Common myeloid progenitor, CD34-positive (primary cell): ENCODE measurements at regions not wholly inside any gene's neighbourhood (a gene's known extent, or its start where the extent isn't known, plus 50 kb on each side); places are given as distances from the start of the nearest gene placed in this dataset.
"Not testable (repeated sequence)": the region's sequence is repeated elsewhere in the genome, so short reads cannot be mapped to it uniquely, and the experiment has no call there.

ENCODE experiments used
- CTCF ChIA-PET: fragments of 350-600 bp; sonication (Branson Sonifier 250); formaldehyde crosslinking; loops from one replicate; lab custom pipeline; 2021; ENCODE audit warnings: antibody characterized with exemption; lab: Charles Lee
- POLR2A ChIA-PET: fragments of 350-600 bp; sonication (Branson Sonifier 250); formaldehyde crosslinking; loops from one replicate; lab custom pipeline; 2021; ENCODE audit warnings: antibody characterized with exemption; lab: Charles Lee
- DNase-seq, 3 donors: peaks; one replicate each; pipeline versions ENCODE4 v3.0.0 to v3.0.0-alpha.2; 2013
- H3K27ac ChIP-seq, 2 experiments: 1 replicate in 1 of 2; 2 replicates in 1 of 2; pipeline ENCODE4 v1.7.0; 2013; ENCODE audit warnings: inconsistent platforms in 2 of 2, low read length in 2 of 2, mild to moderate bottlenecking in 2 of 2, low read depth in 1 of 2, moderate library complexity in 1 of 2; ENCODE audit not compliant: severe bottlenecking in 2 of 2, insufficient read depth in 1 of 2, poor library complexity in 1 of 2
- H3K27me3 ChIP-seq, 5 experiments: replicated peaks in 2 of 5; 1 replicate in 3 of 5; 2 replicates in 2 of 5; pipeline versions ENCODE4 v1.6.1 to v1.7.0; 2013; ENCODE audit warnings: low read length in 4 of 5, mild to moderate bottlenecking in 2 of 5, moderate library complexity in 2 of 5, inconsistent platforms in 1 of 5; ENCODE audit not compliant: insufficient read depth in 5 of 5, control insufficient read depth in 4 of 5
- H3K36me3 ChIP-seq, 4 experiments: 1 replicate in 2 of 4; 2 replicates in 2 of 4; pipeline versions ENCODE4 v1.6.1 to v1.7.0; 2013; ENCODE audit warnings: low read length in 3 of 4, control low read depth in 1 of 4, mild to moderate bottlenecking in 1 of 4; ENCODE audit not compliant: control insufficient read depth in 4 of 4, insufficient read depth in 4 of 4
- H3K4me1 ChIP-seq, 4 experiments: 1 replicate in 3 of 4; 2 replicates in 1 of 4; pipeline versions ENCODE4 v1.6.1 to v1.7.1; 2013; ENCODE audit warnings: low read length in 3 of 4, mild to moderate bottlenecking in 3 of 4, control low read depth in 1 of 4, inconsistent platforms in 1 of 4, moderate library complexity in 1 of 4; ENCODE audit not compliant: control insufficient read depth in 4 of 4, insufficient read depth in 4 of 4; ENCODE audit errors: control extremely low read depth in 1 of 4
- H3K4me3 ChIP-seq, 7 experiments: 1 replicate in 4 of 7; 2 replicates in 3 of 7; pipeline versions ENCODE4 v1.5.1 to v1.7.0; 2013; ENCODE audit warnings: mild to moderate bottlenecking in 7 of 7, low read length in 6 of 7, moderate library complexity in 6 of 7, inconsistent platforms in 2 of 7, low read depth in 2 of 7, control low read depth in 1 of 7; ENCODE audit not compliant: insufficient read depth in 4 of 7, control insufficient read depth in 1 of 7; ENCODE audit errors: extremely low read depth in 1 of 7
- H3K9me3 ChIP-seq, 5 experiments: 1 replicate in 4 of 5; 2 replicates in 1 of 5; pipeline versions ENCODE4 v1.6.1 to v1.7.1; 2013; ENCODE audit warnings: low read length in 4 of 5, mild to moderate bottlenecking in 2 of 5, inconsistent platforms in 1 of 5, low read depth in 1 of 5, moderate library complexity in 1 of 5; ENCODE audit not compliant: control insufficient read depth in 4 of 5, insufficient read depth in 2 of 5; ENCODE audit errors: control extremely low read depth in 1 of 5
- WGBS: methylation state at CpG from one replicate; pipeline ENCODE4 v1.1.5; 2013; ENCODE audit not compliant: insufficient coverage; 5-methylcytosine and 5-hydroxymethylcytosine counted together

DNA sequence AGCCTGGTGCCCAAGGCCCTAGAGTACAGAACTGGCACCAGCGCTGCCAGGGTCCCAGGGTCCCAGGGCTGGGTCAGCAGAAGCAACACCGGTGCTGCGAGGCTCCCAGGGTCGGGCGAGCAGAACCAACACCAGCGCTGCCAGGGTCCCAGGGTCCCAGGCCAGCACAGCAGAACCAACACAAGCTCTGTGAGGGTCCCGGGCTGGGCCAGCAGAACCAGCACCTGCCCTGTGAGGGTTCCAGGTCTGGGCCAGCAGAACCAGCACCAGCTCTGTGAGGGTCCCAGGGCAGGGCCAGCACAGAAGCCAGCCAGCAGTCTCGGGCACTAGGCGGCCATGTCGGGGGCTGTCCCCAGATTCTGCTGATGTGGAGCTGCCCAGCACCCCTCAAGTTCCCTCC, 93.1 kb downstream of the GALR1 start:
- WGBS = 83% methylated on average over 7 of the region's 10 CpGs
- Histone ChIP-seq H3K4me1 (no peaks in the 10 kb centered on the region), H3K27ac (no peak overlapping the region), H3K36me3 (no peaks in the 10 kb centered on the region), H3K27me3 (peaks cover 0 to 3% (median 0%) of the 10 kb centered on the region in 5 experiments), H3K4me3 (no peak overlapping the region), H3K9me3 (no peaks in the 10 kb centered on the region)
- CTCF ChIA-PET = no interaction called here
- no peak for DNase-seq
- POLR2A ChIA-PET = no interaction called here

DNA sequence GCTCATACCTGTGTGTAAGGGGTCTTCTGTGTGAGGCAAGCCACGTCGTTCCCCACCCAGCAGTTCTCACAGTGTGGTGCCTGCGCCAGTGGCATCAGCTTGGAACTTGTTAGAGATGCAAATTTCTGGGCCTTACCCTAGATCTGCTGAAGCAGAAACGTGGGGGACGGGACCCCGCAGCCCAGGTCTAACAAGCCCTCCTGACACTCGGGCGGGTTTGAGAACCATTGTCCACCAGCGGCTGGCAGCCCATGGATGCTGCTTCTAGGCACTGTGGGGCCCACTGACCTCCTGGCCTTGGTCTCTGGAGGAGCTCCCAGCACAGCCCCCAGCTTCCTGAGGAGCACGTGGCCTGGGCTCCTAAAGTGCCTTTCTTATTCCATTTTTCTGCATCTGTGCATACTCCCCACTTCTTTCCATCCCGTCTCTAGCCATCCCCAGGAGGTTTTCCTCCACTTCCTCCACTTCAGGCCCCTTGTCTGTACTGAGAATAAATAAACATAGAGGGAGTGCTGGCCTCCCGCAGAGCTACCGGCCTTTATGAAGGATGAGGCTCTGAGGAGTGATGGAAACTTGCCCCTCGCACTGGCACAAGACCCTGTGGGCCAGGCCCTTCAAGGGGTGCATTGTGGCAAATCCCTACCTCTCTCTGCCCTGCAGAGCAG, 94.3 kb downstream of the GALR1 start:
- DNase-seq = no peak
- Histone ChIP-seq H3K36me3 (no peaks in the 10 kb centered on the region), H3K4me1 (no peaks in the 10 kb centered on the region), H3K27ac (no peak overlapping the region), H3K9me3 (no peaks in the 10 kb centered on the region), H3K4me3 (no peak overlapping the region), H3K27me3 (peaks cover 0 to 3% (median 0%) of the 10 kb centered on the region in 5 experiments)
- WGBS = 85% methylated on average over 11 of the region's 14 CpGs
- CTCF ChIA-PET = no interaction called here
- POLR2A ChIA-PET = no interaction called here

DNA sequence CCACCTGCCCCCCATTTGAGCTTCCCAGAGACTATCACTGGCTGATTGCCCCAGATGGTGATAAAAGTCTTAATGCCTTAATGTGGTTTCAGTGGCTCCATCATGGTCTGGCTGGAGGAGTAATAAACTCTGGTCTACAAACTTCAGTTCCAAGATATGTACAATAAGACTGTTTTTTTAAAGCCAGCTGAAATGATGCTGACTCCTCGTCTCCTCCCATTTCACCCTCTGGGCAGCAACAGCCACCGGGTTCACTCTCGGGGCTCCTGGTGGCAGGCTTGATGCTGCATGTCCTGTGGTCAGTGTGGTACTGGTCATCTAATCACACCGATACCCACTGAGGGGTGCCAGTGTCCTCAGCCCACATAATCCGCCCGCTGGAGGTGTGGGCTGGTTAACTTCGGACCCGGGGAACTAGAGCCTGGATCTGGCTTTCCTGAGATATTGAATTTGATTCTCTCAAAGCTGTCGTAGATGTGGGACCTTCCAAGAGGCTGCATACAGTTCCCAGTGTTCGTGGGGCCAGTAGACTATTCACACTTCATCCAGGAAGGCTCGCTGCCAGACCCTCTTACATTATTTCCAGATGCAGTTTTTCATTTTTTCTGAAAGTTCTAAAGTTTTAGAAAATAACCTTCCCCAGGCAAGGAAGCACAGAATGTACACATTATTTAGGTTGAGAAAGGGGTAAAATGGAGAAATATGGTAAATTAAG, 95.3 kb downstream of the GALR1 start:
- Histone ChIP-seq H3K36me3 (no peaks in the 10 kb centered on the region), H3K27ac (no peak overlapping the region), H3K27me3 (peaks cover 0 to 3% (median 0%) of the 10 kb centered on the region in 5 experiments), H3K4me1 (no peaks in the 10 kb centered on the region), H3K4me3 (no peak overlapping the region), H3K9me3 (no peaks in the 10 kb centered on the region)
- 94% methylated on average over 10 of the region's 11 CpGs for WGBS
- CTCF ChIA-PET = no interaction called here
- DNase-seq = no peak
- POLR2A ChIA-PET = no interaction called here

DNA sequence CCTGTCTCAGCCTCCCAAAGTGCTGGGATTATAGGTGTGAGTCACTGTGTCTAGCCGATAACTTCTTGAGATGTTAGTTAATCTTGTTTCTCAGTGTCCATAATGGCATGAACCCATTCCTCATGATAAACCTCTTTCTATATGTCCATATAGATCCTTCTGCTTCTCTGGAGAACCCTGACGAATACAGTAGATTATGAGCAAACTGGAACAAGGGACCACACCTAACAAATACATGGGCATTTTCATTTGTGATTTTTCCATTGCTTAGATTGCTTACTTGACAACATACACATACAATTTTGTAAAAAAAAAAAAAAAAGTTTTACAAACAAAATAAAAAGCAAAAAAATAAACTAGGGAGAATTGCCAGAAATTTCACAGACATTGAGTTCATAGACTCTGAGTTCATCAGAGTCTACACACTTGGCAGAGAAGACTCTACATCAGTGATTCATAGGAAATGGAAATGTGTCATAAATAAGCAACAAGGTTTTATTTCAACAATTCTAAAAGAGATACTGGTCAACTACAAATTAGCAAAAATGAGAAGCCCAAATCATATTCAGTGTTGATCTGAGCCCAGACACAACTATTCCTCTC, 96.7 kb downstream of the GALR1 start:
- POLR2A ChIA-PET = no interaction called here
- CTCF ChIA-PET = no interaction called here
- Histone ChIP-seq H3K36me3 (no peaks in the 10 kb centered on the region), H3K27me3 (peaks cover 0 to 3% (median 0%) of the 10 kb centered on the region in 5 experiments), H3K9me3 (no peaks in the 10 kb centered on the region), H3K27ac (no peak overlapping the region), H3K4me3 (no peak overlapping the region), H3K4me1 (no peaks in the 10 kb centered on the region)
- 100% methylated on average over 1 of the region's 2 CpGs for WGBS
- DNase-seq = no peak

DNA sequence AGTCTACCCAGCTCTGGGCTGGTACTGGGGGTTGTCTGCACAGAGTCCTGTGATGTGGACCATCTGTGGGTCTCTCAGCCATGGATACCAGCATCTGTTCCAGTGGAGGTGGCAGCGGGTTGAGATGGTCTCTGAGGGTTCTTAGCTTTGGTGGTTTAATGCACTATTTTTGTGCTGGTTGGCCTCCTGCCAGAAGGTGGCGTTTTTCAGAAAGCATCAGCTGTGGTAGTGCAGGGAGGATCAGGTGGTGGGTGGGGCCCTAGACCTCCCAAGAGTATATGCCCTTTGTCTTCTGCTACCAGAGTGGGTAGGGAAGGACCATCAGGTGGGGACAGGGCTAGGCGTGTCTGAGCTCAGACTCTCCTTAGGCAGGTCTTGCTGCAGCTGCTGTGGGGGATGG, 103.7 kb downstream of the GALR1 start:
- WGBS = 100% methylated on average over 1 of the region's 3 CpGs
- DNase-seq, H3K36me3 ChIP-seq, H3K4me3 ChIP-seq, H3K27ac ChIP-seq, CTCF ChIA-PET, POLR2A ChIA-PET, H3K4me1 ChIP-seq, H3K9me3 ChIP-seq, H3K27me3 ChIP-seq: not testable (repeated sequence)

DNA sequence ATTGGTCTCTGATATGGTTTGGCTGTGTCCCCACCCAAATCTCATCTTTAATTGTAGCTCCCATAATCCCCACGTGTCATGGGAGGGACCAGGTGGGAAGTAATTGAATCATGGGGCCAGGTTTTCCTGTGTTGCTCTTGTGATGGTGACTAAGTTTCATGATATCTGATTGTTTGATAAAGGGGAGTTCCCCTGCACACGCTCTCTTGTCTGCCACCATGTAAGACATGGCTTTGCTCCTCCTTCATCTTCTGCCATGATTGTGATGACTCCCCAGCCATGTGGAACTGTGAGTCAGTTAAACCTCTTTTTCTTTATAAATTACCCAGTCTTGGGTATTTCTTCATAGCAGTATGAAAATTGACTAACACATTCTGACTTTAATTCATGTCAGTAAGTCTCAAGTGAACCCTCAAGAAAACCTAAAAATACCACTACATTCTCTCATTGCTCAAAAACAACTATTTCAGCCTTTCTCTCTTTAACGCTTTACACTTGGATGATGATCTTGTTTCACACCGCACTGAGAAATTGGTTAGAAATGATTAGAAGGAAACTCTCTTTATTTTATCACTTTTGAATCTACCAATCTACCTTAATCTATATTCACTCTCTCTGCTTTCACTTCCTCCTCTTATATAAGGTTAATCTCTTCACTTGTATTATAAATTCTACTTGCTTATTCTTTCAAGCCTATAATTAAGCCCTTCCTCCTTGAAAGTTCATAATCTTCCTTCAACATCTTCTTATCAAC, 110.1 kb downstream of the GALR1 start:
- H3K36me3 ChIP-seq = no peaks in the 10 kb centered on the region
- H3K4me3 ChIP-seq = no peak overlapping the region
- H3K4me1 ChIP-seq = peaks cover 0 to 5% (median 0%) of the 10 kb centered on the region in 4 experiments
- POLR2A ChIA-PET = no interaction called here
- peak in 1 of 3 donors; percentile 2 for DNase-seq
- 33% methylated on average over 1 of the region's 4 CpGs for WGBS
- peaks cover 0 to 5% (median 1%) of the 10 kb centered on the region in 5 experiments for H3K9me3 ChIP-seq
- H3K27me3 ChIP-seq = peaks cover 0 to 3% (median 0%) of the 10 kb centered on the region in 5 experiments
- CTCF ChIA-PET = no interaction called here
- no peak overlapping the region for H3K27ac ChIP-seq
